Breast epithelium (tissue), 4 donors: ENCODE measurements at regions not wholly inside any gene's neighbourhood (a gene's known extent, or its start where the extent isn't known, plus 50 kb on each side); places are given as distances from the start of the nearest gene placed in this dataset.

Source experiments
- DNase-seq, 2 donors: peaks; one replicate each; pipeline ENCODE4 v3.0.0-alpha.2; 2019; ENCODE audit warnings: low spot score in 2 of 2
- H3K27ac ChIP-seq, 2 donors: fragments of 200-600 bp; sonication (generic) in 1 of 2; one replicate each; pipeline ENCODE4 v1.5.1; 2016 to 2019; ENCODE audit warnings: mild to moderate bottlenecking in 1 of 2
- H3K27me3 ChIP-seq, 2 donors: fragments of 200-600 bp; sonication (generic) in 1 of 2; one replicate each; pipeline versions ENCODE4 v1.5.1 to v1.6.0; 2017 to 2019; ENCODE audit warnings: control low read depth in 1 of 2, mild to moderate bottlenecking in 1 of 2
- H3K36me3 ChIP-seq: fragments of 200-600 bp; one replicate; pipeline ENCODE4 v1.5.1; 2019
- H3K4me1 ChIP-seq, 2 donors: fragments of 200-600 bp; sonication (generic); one replicate each; pipeline ENCODE4 v1.5.1; 2016 to 2019; ENCODE audit warnings: control low read depth in 1 of 2
- H3K4me3 ChIP-seq, 3 donors: fragments of 200-600 bp; sonication (generic); 1 replicate in 2 of 3; 2 replicates in 1 of 3; pipeline ENCODE4 v1.5.1; 2016 to 2019; ENCODE audit warnings: mild to moderate bottlenecking in 3 of 3, moderate library complexity in 2 of 3
- H3K9me3 ChIP-seq, 2 donors: fragments of 200-600 bp; sonication (generic) in 1 of 2; one replicate each; pipeline ENCODE4 v1.5.1; 2016 to 2019; ENCODE audit warnings: control low read depth in 1 of 2
- CTCF ChIP-seq, 3 donors: fragments of 450-650 bp; IDR thresholded peaks; one replicate each; pipeline ENCODE4 v1.5.1; 2016 to 2017; ENCODE audit warnings: antibody characterized with exemption in 3 of 3, mild to moderate bottlenecking in 3 of 3, moderate library complexity in 3 of 3
- POLR2A ChIP-seq: fragments of 450-650 bp; IDR thresholded peaks from one replicate; pipeline ENCODE4 v1.6.1; 2016; ENCODE audit warnings: antibody characterized with exemption, mild to moderate bottlenecking, moderate library complexity
- POLR2AphosphoS5 ChIP-seq, 3 donors: sonication (generic); formaldehyde crosslinking; IDR thresholded peaks; one replicate each; pipeline ENCODE4 v1.6.1; 2017; ENCODE audit warnings: antibody characterized with exemption in 3 of 3
- intact Hi-C: fragments of 100-400 bp; cut with DNase I; formaldehyde crosslinking; loops from one replicate; pipeline ENCODE4 v1.15.1; 2023; ENCODE audit warnings: low total_unique reads

DNA sequence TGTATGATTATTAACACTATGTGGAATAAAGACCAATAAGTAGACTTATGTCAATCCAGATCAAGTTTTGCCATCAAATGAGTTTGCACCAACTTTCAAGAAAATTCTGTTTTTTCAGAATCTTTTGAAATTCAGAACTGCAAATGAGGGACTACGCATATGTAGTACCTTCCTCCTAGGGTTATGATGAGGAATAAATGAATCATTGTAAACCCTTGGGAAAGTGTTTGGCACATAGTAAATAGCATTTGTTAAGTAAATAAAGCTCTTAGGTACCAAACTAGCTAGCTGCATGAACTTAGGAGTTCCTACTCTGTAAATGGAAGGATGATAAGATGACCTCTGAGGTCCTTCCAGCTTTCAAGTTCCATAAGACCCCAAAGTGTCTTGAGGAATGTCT lies 242.6 kb upstream of the SETMAR start:
- Histone ChIP-seq H3K4me1 (no peaks in the 10 kb centered on the region), H3K36me3 (no peaks in the 10 kb centered on the region), H3K27me3 (no peaks in the 10 kb centered on the region), H3K9me3 (no peaks in the 10 kb centered on the region), H3K4me3 (no peak overlapping the region), H3K27ac (no peak overlapping the region)
- intact Hi-C loops = no loop called here
- TF ChIP-seq POLR2A (no peak), CTCF (IDR thresholded peaks at IDR 0.05) (no peak), POLR2AphosphoS5 (IDR thresholded peaks at IDR 0.05) (no peak)
- DNase-seq = no peak

- intact Hi-C loops = no loop called here
- Histone ChIP-seq H3K27me3 (no peaks in the 10 kb centered on the region), H3K4me3 (no peak overlapping the region), H3K4me1 (no peaks in the 10 kb centered on the region), H3K9me3 (no peaks in the 10 kb centered on the region), H3K36me3 (no peaks in the 10 kb centered on the region), H3K27ac (no peak overlapping the region)
- DNase-seq = no peak
- TF ChIP-seq POLR2AphosphoS5 (IDR thresholded peaks at IDR 0.05) (no peak), CTCF (IDR thresholded peaks at IDR 0.05) (no peak), POLR2A (no peak)
Observed at GRCh38 chr3:4061195-4061594, 242.0 kb upstream of the SETMAR start.

DNA sequence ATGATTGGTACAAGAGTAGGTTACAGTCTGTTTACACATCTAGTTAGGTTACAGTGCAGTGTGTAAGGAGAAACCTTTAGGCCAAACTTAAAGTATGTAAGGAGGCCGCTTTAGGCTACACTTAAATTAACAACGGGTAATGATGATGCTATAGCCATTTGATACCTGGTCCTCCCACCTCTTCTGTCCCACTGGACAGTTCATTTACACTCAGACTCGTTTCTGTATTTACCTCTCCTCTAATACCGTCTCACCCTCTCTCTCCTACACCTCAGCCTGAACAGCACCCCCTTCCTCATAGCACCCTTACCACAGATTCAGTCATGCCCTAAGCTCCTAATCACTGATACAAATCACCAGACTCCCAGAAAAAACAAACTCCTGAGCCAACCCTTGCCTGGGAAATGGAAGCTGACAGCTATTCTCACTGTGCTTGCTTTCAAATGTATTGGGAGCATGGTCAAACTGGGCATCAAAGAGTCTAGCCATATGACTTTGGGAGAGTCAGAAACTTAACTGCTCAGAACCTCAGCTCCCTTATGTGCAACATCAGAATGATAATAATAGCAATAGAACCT lies 241.3 kb upstream of the SETMAR start:
- no peaks in the 10 kb centered on the region for H3K36me3 ChIP-seq
- no peaks in the 10 kb centered on the region for H3K4me1 ChIP-seq
- H3K9me3 ChIP-seq = no peaks in the 10 kb centered on the region
- H3K4me3 ChIP-seq = no peak overlapping the region
- DNase-seq = no peak
- H3K27ac ChIP-seq = no peak overlapping the region
- intact Hi-C loops = no loop called here
- TF ChIP-seq POLR2A (no peak), CTCF (IDR thresholded peaks at IDR 0.05) (no peak), POLR2AphosphoS5 (IDR thresholded peaks at IDR 0.05) (no peak)
- H3K27me3 ChIP-seq = no peaks in the 10 kb centered on the region

- no peaks in the 10 kb centered on the region for H3K36me3 ChIP-seq
- H3K27me3 ChIP-seq = no peaks in the 10 kb centered on the region
- H3K9me3 ChIP-seq = no peaks in the 10 kb centered on the region
- intact Hi-C loops = no loop called here
- TF ChIP-seq POLR2A (no peak), CTCF (IDR thresholded peaks at IDR 0.05) (no peak), POLR2AphosphoS5 (IDR thresholded peaks at IDR 0.05) (no peak)
- no peak overlapping the region for H3K4me3 ChIP-seq
- DNase-seq = no peak
- no peak overlapping the region for H3K27ac ChIP-seq
- H3K4me1 ChIP-seq = no peaks in the 10 kb centered on the region
Observed at GRCh38 chr3:4062621-4063020, 240.5 kb upstream of the SETMAR start.

- TF ChIP-seq POLR2AphosphoS5 (IDR thresholded peaks at IDR 0.05) (no peak), CTCF (IDR thresholded peaks at IDR 0.05) (no peak), POLR2A (no peak)
- no peak for DNase-seq
- H3K36me3 ChIP-seq = no peaks in the 10 kb centered on the region
- no peaks in the 10 kb centered on the region for H3K4me1 ChIP-seq
- H3K9me3 ChIP-seq = no peaks in the 10 kb centered on the region
- H3K4me3 ChIP-seq = no peak overlapping the region
- intact Hi-C loops = no loop called here
- no peak overlapping the region for H3K27ac ChIP-seq
- H3K27me3 ChIP-seq = no peaks in the 10 kb centered on the region
Observed at GRCh38 chr3:4063916-4064574, 239.1 kb upstream of the SETMAR start.
